Breast epithelium (tissue), 3 donors: ENCODE measurements at regions not wholly inside any gene's neighbourhood (a gene's known extent, or its start where the extent isn't known, plus 50 kb on each side); places are given as distances from the start of the nearest gene placed in this dataset.

ENCODE experiments used
- POLR2A ChIP-seq: fragments of 450-650 bp; IDR thresholded peaks from one replicate; pipeline ENCODE4 v1.6.1; 2016; ENCODE audit warnings: antibody characterized with exemption, mild to moderate bottlenecking, moderate library complexity
- POLR2AphosphoS5 ChIP-seq, 3 donors: sonication (generic); formaldehyde crosslinking; IDR thresholded peaks; one replicate each; pipeline ENCODE4 v1.6.1; 2017; ENCODE audit warnings: antibody characterized with exemption in 3 of 3
- TF ChIP-seq, protein P1 (sequence below), 3 donors: fragments of 450-650 bp; IDR thresholded peaks; one replicate each; pipeline ENCODE4 v1.5.1; 2016 to 2017; ENCODE audit warnings: antibody characterized with exemption in 3 of 3, mild to moderate bottlenecking in 3 of 3, moderate library complexity in 3 of 3

GRCh38 chr4:114163051-114163450 lies 183.6 kb upstream of the ARSJ start:
- TF ChIP-seq, protein P1, sequence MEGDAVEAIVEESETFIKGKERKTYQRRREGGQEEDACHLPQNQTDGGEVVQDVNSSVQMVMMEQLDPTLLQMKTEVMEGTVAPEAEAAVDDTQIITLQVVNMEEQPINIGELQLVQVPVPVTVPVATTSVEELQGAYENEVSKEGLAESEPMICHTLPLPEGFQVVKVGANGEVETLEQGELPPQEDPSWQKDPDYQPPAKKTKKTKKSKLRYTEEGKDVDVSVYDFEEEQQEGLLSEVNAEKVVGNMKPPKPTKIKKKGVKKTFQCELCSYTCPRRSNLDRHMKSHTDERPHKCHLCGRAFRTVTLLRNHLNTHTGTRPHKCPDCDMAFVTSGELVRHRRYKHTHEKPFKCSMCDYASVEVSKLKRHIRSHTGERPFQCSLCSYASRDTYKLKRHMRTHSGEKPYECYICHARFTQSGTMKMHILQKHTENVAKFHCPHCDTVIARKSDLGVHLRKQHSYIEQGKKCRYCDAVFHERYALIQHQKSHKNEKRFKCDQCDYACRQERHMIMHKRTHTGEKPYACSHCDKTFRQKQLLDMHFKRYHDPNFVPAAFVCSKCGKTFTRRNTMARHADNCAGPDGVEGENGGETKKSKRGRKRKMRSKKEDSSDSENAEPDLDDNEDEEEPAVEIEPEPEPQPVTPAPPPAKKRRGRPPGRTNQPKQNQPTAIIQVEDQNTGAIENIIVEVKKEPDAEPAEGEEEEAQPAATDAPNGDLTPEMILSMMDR (IDR thresholded peaks at IDR 0.05) = no peak
- TF ChIP-seq POLR2AphosphoS5 (IDR thresholded peaks at IDR 0.05) = no peak
- no peak for TF ChIP-seq POLR2A
